Activated T-cell treated with anti-CD3 and anti-CD28 coated beads, Interleukin-2, amount 50 U/mL, for 48 hours (primary cell): ENCODE measurements at regions not wholly inside any gene's neighbourhood (a gene's known extent, or its start where the extent isn't known, plus 50 kb on each side); places are given as distances from the start of the nearest gene placed in this dataset.
"Not testable (repeated sequence)": the region's sequence is repeated elsewhere in the genome, so short reads cannot be mapped to it uniquely, and the experiment has no call there.

Experiments
- DNase-seq, 2 experiments: peaks; one replicate each; pipeline ENCODE4 v3.0.0-alpha.2; 2020

DNA sequence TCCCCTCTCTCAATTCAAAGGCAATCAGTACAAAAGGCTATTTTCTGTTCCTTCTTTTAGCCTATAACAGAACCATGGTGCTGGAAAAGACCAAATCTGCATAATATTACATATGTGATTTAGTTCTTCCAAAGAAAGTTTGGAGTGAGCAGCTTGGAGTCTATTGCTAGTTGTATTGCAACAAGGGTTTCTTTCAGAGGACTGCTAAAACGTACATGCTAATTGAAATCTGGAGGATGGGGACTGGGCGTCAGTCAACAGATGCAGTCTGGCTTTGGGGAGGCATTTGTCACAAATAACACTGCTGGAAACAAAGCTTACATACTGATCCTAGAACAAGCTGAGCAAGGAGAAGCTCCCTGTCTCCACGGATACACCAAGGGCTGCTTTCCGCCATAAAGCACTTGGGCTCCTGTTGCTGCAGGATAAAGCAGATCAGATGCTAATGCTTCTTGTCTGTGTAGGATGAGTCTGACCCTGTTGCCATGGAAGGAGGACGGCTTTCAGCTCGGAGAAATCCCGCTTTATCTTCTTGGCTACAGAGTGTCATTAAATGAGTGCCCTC, 883.5 kb downstream of the SORCS1 start:
- no peak for DNase-seq

DNA sequence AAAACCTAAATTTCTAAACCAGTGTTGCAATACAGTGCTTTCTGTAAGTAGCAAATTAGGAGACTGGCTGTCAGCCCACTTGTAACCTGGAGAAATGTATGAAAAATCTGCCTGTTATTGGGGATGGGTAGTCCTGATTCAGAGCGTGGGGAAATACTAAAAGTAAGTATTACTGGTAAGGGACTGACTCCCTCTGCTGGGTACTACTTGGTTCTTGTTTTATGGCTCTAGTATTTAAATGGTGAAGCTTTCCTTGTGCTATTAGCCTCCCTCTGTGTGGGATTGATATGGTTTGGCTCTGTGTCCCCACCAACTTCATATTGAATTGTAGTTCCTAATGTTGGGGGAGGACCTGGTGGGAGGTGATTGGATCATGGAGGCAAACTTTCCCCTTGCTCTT, 886.1 kb downstream of the SORCS1 start:
- DNase-seq, result no peak

DNA sequence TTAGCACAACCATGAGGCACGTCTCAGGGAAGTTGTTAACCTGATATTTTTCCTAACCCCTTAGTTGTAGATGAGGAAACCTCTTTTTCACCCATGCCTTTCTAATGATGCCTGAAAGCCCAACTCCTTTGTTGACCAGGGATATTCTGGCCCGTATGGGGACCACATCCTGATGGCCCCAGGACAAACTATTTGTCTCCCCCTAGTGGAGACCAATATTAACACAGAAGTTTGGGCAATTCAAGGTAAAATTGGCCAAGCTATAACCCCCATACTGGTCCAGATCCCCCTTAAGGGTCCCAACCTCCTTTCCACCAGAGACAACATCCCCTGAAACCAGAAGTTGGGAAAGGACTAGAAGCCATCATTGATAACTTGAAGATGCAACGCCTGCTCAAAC, 893.3 kb downstream of the SORCS1 start:
- no peak for DNase-seq

DNA sequence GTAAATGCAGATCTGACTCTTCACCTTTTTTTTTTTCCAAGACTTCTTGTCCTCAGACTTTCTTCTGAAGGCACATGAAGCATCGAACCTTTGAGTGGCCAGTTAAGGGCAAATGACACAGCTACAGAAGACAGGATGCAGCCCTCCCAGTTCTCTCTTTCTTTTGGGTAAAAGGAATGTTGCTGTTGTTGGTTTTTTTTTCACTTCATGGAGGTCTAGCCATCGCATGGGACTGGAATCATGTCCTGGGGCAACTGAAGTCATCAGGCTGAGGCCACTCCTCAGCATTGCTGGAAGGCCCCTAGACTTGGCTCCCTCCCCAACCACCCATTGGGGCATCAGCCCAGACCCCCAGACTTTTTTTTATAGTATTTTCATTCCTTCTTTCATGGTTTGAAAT, 896.5 kb downstream of the SORCS1 start:
- no peak for DNase-seq

DNA sequence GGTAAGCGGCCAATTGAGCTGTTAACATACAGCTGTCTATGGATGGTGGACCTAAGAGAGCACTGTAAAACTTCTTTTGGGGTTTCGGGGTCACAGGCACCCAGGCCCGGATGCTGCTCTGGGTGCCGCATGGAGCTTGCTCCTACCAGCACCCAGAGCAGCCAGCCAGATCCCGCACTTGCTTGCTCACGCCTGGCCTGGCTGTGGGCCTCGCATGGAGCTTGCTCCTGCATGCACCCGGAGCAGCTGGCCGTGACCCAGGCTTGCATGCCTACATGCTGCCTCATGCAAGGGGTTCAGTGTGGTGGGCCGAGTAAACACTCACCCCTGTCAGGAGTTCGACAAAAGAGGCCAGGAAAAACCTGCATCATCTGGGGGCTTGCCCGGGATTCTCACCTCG, 896.9 kb downstream of the SORCS1 start:
- no peak for DNase-seq

DNA sequence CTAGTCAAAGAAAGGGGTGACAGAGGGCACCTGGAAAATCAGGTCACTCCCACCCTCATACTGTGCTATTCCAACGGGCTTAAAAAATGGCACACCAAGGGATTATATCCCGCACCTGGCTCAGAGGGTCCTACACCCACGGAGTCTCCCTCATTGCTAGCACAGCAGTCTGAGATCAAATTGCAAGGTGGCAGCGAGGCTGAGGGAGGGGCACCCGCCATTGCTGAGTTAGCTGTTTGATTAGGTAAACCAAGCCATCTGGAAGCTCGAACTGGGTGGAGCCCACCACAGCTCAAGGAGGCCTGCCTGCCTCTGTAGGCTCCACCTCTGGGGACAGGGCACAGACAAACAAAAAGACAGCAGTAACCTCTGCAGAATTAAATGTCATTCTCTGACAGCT, 907.1 kb downstream of the SORCS1 start:
- not testable (repeated sequence) for DNase-seq

DNA sequence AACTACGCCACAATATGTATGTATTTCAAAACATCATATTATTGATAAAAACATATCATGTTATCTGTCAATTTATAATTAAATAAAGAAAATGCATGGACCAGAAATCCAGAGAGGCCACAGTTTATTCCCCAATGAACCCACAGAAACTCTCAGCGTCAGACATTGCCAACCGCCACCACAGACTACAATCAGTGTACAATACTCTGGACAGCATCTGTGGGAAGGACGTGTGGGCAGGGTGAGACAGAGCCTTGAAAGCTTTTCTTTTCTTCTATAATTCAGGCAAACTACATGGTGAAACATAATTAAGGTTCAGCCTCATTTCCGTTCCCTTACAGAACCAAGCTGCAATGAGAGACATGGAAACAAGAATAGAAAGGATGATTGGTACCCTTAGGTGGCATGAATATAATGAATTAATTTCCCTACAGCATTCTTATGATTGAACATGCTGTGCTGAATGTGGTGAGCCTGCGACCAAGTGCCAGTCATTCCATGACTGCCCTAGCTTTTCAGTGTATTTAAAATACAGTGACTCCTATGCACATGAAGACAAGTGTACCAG, 909.3 kb downstream of the SORCS1 start:
- DNase-seq, result no peak

DNA sequence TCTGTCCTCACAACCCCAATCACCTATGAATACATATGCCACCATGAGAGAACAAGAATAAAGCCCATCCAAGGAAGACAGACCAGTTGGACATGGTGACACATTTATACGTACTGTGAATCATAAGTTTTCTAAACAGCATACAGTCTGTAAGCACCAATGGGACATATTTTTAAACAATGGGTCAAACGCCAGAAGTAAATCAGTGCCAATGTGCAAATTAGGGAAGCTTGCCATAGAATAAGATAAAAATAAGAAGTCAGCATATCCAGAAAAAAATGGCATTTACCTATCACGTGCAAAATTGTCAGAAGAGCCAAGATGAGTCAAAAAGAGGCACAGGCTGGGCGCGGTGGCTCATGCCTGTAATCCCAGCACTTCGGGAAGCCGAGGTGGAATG, 910.4 kb downstream of the SORCS1 start:
- DNase-seq, result no peak

DNA sequence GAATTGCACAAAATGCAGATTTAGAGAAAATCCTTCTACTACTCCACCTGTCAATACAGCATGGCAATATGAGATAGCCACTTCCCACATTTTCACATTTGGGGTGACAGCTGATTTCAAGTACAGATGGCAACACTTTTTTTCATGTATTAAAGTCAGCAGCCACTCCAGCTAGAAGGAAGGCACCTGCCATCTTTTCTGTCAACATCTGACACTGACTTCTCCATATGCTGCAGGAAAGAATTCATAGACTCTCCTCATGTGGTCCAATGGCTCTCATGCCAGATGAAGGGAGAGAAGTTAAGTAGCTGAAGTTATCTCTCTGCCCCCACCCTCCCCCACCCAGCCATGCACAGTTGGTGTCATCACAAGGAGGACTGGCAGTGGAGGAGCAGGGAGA, 912.0 kb downstream of the SORCS1 start:
- no peak for DNase-seq

DNA sequence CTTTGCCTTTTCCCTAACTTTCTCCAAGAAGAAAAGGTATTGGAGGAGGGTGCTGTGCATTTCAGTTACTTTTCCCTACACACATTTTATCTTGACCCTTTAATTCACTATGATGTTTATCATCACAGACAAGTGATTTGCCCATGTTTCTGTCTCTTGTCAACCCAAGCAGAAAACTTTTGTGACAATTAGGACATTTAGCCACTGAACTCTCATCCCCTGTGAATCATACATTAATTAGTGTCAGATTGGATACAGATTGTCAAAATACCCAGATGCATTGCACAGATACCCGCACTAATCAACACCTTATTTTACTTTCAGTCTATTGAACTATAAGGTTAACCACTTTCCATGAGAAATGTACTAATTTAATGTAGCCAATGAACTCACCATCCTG, 912.9 kb downstream of the SORCS1 start:
- DNase-seq, result no peak

DNA sequence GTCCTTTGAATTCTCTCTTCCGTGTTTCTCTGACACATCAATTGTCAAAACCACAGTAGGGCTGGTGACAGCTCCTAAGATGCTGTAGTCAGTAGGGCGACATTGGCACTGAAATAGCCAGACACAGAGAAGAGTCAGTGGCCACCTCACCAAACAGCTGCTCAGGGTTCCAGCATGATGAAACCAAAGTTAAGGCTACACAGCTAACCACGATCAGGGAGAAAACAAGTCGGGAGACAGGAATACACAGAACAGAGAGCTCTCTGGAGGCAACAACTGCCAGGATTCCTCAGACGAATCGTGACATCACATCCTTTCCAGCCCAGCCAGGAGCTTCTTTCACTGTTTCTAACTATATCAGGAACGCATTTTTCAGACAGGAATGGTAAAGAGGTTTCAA, 922.2 kb downstream of the SORCS1 start:
- no peak for DNase-seq

DNA sequence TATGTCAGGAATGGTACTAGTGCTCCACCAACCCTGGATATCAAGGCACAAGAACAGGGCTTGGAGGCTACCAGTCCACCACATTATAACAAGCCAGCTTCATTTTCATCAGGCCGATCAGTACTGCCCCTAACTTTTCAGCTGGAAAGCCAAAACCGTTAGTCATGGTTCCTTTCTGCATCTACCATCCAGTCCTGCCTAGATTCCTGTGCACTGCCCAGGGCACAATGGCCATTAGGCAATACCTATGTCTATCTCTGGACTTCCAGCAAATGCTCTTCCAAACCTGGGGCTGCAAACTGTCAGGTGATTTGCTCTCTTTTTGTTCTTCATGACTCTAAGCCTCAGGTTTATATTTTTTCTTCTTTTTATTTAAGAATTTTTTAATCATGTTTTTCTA, 937.7 kb downstream of the SORCS1 start:
- no peak for DNase-seq

DNA sequence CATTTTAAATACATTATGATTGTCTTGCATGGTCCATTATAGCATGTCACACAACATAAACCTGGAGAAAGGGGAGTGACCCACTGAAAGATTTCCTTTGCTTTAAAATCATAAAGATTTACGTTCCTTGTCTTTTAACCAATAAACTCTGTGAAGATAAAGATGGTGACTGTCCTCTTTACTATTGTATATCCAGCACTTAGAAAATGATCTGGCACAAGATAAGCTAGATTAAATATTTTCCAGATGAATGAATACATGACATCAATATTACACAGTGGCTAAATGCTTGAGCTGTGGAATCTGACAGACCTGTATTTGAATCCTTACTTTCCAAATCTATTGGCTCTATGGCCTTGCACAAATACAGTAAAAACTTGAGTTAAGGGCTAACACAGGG, 938.4 kb downstream of the SORCS1 start:
- DNase-seq, result no peak

DNA sequence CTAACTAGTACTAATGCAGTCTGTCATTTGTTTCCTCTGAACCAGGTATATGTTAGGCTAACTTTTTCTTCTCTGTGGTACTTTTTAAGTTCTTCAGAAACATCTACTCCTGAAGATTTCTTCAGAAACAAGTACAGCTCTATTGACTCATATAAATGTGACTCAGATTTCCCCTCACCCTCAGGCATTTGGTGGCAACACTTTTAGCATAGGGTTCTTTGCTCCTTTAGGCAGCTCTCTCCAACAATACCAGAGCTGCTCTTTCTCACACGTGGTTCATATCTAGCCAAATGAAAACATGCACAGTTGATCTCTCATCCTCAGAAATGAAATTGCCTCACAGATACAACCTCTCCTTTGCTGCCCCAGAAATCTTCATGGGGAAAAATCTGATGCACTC, 939.8 kb downstream of the SORCS1 start:
- no peak for DNase-seq

DNA sequence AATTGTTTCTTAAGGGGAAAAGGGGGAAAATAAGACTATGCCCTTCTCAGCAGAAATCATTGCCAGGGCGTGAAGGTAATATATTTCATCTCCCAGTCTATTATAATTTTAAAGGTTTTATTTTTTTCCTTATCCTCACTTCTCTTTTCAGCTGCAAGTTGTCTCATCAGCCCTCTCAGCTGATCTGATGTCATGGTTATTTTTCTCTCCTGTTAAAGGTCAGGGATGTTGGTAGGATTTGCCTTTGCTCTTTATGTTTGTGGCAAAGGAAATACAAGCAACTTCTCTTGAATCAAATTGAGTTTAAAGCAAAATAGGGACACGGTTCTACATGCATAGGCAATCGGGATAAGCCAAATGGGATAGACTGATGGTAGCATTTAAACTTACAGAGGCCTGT, 946.9 kb downstream of the SORCS1 start:
- no peak for DNase-seq

DNA sequence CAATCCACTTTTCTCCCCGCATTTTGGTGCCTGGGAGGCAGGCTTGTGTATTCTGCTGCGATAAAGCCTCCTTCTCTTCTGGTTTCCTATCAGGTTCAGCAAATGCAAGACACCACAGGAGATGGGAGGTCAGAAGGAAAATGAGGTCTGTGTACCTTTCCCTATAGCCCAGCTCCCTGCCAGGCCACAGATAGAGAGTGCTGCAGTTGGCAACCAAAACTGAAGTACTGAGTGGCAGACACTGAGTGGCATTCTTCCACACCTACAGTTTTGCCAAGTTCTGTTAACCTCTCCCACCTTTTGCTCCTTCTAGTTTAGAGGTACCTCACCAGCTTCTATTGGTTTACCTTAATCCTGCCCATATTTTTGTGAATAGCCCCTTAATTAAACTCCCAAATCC, 948.4 kb downstream of the SORCS1 start:
- no peak for DNase-seq

DNA sequence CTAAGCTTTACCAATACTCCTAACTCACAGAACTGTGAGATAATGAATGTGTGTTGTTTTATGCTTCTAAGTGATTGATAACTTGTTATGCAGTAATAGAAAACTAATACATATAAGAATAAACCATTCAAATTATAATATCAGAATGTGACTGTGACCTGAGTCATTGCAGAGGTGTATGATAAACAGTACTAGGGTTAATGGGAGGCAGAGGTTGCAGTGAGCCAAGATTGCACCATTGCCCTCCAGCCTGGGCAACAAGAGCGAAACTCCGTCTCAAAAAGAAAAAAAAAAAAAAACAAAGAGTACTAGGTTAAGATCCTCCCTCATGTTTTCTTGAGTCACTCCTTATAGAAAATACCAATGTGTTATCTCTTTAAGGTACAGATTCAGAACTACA, 950.3 kb downstream of the SORCS1 start:
- DNase-seq, result no peak

DNA sequence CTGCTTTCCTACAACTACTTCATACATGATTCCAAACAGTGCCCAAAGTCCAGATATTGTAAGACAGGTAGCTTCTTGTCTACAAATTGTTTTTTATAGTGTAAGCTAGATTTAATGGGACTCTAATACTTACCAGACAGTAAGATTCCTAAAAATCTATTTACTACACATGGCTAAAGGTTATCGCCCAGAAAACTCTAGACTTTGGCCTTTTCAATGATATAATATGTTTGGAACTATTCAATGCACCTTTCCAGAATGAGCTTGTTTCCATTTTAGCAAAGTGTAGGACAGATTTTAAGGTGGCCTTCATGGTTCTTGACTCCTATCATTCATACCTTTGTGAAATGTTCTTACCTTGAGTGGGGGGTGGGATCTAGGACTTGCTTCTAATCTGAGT, 951.0 kb downstream of the SORCS1 start:
- DNase-seq, result no peak

DNA sequence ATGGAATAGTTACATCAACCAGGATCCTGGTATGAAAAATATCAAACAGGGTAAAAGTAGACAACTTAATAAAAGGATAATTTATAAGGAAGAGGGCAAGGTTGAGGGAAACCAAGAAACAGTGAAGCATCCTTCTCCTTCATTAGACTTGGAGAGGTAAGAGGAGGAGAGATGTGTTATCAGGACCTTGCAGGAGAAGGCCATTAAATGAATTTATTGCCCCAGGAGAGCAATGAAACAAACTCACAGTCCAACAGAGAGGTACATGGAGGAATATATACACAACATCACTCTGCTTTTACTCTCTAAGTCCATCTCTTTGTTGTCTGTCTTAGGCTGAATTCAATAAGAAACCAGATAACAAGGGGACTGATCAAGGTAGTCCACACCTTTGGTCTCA, 966.2 kb downstream of the SORCS1 start:
- DNase-seq, result no peak

DNA sequence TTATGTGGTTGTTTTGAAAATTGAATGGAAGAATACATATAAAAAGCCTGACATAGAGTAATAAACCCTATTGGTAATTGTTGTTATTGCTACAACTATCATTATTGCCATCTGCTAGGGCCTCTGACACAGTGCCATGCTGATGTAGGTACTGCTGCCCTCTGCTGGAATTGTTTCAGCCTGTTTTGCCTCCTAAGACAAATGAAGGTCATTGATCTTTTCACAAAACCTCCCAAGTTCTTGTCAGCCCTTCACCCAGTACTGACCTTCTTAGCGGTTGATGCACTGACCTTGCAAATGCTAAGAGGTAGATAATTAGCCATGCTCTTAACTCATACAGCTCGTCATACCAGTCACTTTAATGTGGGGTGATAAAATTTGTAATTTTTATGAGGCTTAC, 975.2 kb downstream of the SORCS1 start:
- peak in 1 of 2 experiments; percentile 15 for DNase-seq

DNA sequence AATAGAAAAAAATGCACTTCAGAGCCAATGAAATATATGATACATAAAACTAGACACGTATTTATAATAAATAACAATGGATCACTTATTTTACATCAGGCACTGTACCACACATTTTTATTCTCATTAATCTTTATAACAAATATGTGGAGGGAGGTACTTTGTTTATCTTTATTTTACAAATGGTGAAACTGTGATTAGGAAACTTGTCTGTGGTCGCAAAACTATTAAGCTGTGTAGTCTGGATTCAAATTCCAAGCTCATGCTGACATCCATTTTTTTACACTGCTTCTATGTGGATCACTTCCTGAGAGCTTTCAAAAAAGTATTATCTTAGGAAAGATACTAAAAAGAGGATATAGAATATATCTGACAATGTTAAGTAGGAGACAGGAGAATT, 978.6 kb downstream of the SORCS1 start:
- no peak for DNase-seq

DNA sequence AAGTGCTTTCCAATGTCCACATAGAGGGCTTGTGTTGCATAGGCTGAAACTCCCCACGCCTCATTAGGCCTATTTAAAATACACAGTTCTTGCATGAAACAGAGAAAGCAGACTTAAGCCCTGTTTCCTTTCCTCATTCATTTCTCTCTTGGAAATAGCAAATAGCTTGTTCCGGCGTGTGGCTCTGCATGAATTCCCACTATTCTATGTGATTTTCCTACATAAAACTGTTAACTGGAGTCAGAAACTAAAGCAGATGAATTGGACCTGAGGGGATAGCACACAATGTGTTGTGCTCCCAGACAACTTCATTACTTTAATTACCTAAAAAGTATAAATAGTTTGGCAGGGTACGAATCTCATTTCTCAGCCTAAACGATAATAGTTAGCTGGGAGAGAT, 981.5 kb downstream of the SORCS1 start:
- DNase-seq, result no peak

DNA sequence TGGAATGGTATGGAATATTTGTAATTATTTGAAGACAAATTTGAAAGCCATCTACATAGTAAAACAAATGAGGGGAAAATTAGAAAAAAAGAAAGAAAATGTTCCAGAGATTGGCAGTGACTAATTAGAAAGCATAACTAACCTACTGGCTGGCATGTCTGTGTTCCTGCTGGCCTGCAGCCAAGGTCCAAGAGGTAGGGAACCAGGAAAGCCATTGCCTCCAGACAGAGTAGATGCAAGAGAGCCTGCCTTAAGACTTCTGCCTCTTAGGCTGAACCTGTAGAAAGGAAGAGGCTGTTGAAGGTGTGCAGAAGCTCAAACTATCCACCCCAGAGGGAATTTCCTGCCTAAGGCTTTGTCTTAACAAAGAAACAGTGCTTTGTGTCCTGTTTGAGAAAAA, 982.0 kb downstream of the SORCS1 start:
- DNase-seq, result no peak

DNA sequence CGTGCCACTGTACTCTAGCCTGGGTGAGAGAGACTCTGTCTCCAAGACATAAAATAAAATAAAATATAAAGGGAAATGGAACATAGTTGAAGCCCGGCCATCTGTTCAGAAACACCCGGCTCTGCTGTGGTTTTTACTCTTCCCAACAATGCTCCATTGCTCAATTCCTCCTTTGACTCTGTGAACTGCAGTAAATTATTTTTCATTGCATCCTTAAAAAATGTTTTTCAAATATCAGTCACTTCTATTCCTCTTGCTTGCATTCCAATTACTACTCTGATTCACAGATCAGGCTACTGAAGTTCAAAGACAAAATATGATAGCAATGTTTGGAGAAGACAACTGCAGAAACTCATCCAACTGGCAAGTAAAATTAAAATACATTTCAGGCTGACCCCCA, 983.0 kb downstream of the SORCS1 start:
- DNase-seq, result no peak

DNA sequence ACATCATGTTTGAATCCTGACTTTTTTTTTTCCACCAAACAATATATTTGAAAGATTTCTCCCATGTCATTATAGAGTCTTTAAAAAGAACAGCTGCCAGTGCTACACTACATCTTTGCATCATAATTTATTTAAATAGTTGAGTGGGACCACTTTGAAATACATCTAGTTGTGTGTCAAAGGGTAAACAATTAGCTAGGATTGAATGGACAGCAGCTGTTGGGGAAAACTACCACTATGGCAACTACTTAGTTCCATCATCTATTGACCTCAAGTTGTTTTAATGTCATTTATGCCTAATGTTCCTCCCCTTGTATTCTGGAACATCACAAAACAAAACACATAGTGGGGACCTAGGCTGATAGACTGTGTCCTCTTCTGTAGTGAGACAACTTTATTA, 985.1 kb downstream of the SORCS1 start:
- no peak for DNase-seq
